T-cell (primary cell): ENCODE measurements at regions not wholly inside any gene's neighbourhood (a gene's known extent, or its start where the extent isn't known, plus 50 kb on each side); places are given as distances from the start of the nearest gene placed in this dataset.

Source experiments
- ATAC-seq, 4 experiments: fragments of 200-7000 bp in 3 of 4; fragments of 150-1000 bp in 1 of 4; cut with Tn5 transposase; replicated peaks in 1 of 4; 1 replicate in 3 of 4; 2 replicates in 1 of 4; pipeline ENCODE4 v1.10.0; 2021; ENCODE audit warnings: moderate library complexity in 3 of 4, mild to moderate bottlenecking in 2 of 4, moderate number of reproducible peaks in 1 of 4
- CTCF ChIA-PET, 2 donors: fragments of 300-600 bp; sonication (Branson Sonifier 250); formaldehyde crosslinking; loops; one replicate each; lab custom pipeline; 2022; ENCODE audit warnings: antibody characterized with exemption in 2 of 2; lab: Charles Lee
- POLR2A ChIA-PET, 2 donors: fragments of 300-600 bp; sonication (Branson Sonifier 250); formaldehyde crosslinking; loops; one replicate each; lab custom pipeline; 2022; ENCODE audit warnings: antibody characterized with exemption in 2 of 2; lab: Charles Lee
- DNase-seq, 35 experiments: peaks; one replicate each; pipeline versions ENCODE4 v3.0.0 to v3.0.0-alpha.2; 2013 to 2023
- H3K27ac ChIP-seq: one replicate; pipeline ENCODE4 v1.5.1; 2013; ENCODE audit warnings: low read length
- H3K27me3 ChIP-seq, 2 experiments: replicated peaks in 1 of 2; 1 replicate in 1 of 2; 2 replicates in 1 of 2; pipeline versions ENCODE4 v1.6.1 to v1.7.0; 2013; ENCODE audit warnings: low read length in 1 of 2, mixed read lengths in 1 of 2; ENCODE audit not compliant: control insufficient read depth in 2 of 2, insufficient read depth in 2 of 2; ENCODE audit errors: extremely low read depth in 1 of 2
- H3K36me3 ChIP-seq, 2 donors: 1 replicate in 1 of 2; 2 replicates in 1 of 2; pipeline versions ENCODE4 v1.6.1 to v1.7.0; 2013; ENCODE audit warnings: low read length in 1 of 2; ENCODE audit not compliant: control insufficient read depth in 2 of 2, insufficient read depth in 1 of 2; ENCODE audit errors: extremely low read depth in 1 of 2
- H3K4me1 ChIP-seq, 2 experiments: 1 replicate in 1 of 2; 2 replicates in 1 of 2; pipeline versions ENCODE4 v1.6.1 to v1.7.0; 2013; ENCODE audit warnings: low read length in 2 of 2, mixed read lengths in 1 of 2; ENCODE audit not compliant: insufficient read depth in 2 of 2, control insufficient read depth in 1 of 2; ENCODE audit errors: extremely low read depth in 1 of 2
- H3K4me3 ChIP-seq, 2 donors: 1 replicate in 1 of 2; 2 replicates in 1 of 2; pipeline versions ENCODE4 v1.5.1 to v1.7.0; 2013; ENCODE audit warnings: mild to moderate bottlenecking in 2 of 2, low read length in 1 of 2, moderate library complexity in 1 of 2; ENCODE audit not compliant: control insufficient read depth in 1 of 2; ENCODE audit errors: extremely low read depth in 1 of 2
- H3K9me3 ChIP-seq: 2 replicates; pipeline ENCODE4 v1.7.0; 2013
- H3K27ac Mint-ChIP-seq, 2 donors: one replicate each; pipeline ENCODE4 v1.8.0; 2020 to 2021; ENCODE audit warnings: mild to moderate bottlenecking in 2 of 2, mixed read lengths in 2 of 2
- H3K27me3 Mint-ChIP-seq, 2 donors: one replicate each; pipeline ENCODE4 v1.8.0; 2021 to 2022; ENCODE audit warnings: mixed read lengths in 2 of 2
- H3K36me3 Mint-ChIP-seq: one replicate; pipeline ENCODE4 v1.8.0; 2021; ENCODE audit warnings: mixed read lengths
- H3K4me1 Mint-ChIP-seq, 3 donors: one replicate each; pipeline ENCODE4 v1.8.0; 2020 to 2022; ENCODE audit warnings: mixed read lengths in 3 of 3, mild to moderate bottlenecking in 1 of 3
- H3K4me3 Mint-ChIP-seq, 3 donors: one replicate each; pipeline ENCODE4 v1.8.0; 2020 to 2022; ENCODE audit warnings: mild to moderate bottlenecking in 3 of 3, mixed read lengths in 3 of 3, moderate library complexity in 3 of 3
- H3K9me3 Mint-ChIP-seq, 3 donors: one replicate each; pipeline ENCODE4 v1.8.0; 2020 to 2022; ENCODE audit warnings: mixed read lengths in 3 of 3
- WGBS: methylation state at CpG from one replicate; pipeline ENCODE4 v1.1.5; 2013; ENCODE audit warnings: missing lambda C conversion rate; ENCODE audit not compliant: insufficient coverage; 5-methylcytosine and 5-hydroxymethylcytosine counted together

GRCh38 chr6:62819640-62820039 is 391.6 kb upstream of the FKBP1C start:
- Histone ChIP-seq H3K4me3 (no peak overlapping the region), H3K27ac (no peak overlapping the region), H3K27me3 (no peaks in the 10 kb centered on the region), H3K36me3 (no peaks in the 10 kb centered on the region), H3K4me1 (no peaks in the 10 kb centered on the region), H3K9me3 (no peaks in the 10 kb centered on the region)
- ChIA-PET POLR2A (no interaction called here), CTCF (no interaction called here)
- Mint-ChIP-seq H3K36me3 (no peaks in the 10 kb centered on the region), H3K9me3 (peaks cover 8 to 24% (median 20%) of the 10 kb centered on the region in 3 donors), H3K27ac (no peak overlapping the region), H3K27me3 (no peaks in the 10 kb centered on the region), H3K4me3 (no peak overlapping the region), H3K4me1 (no peaks in the 10 kb centered on the region)
- no peak for ATAC-seq
- WGBS = no CpG with 5 or more reads among the region's 2 CpGs
- no peak for DNase-seq

- no peaks in the 10 kb centered on the region for H3K4me1 ChIP-seq
- no peak for ATAC-seq
- no peaks in the 10 kb centered on the region for H3K36me3 ChIP-seq
- no peak overlapping the region for H3K4me3 ChIP-seq
- Mint-ChIP-seq H3K36me3 (no peaks in the 10 kb centered on the region), H3K4me3 (no peak overlapping the region), H3K27ac (no peak overlapping the region), H3K9me3 (peaks cover 0 to 5% (median 3%) of the 10 kb centered on the region in 3 donors), H3K4me1 (no peaks in the 10 kb centered on the region), H3K27me3 (no peaks in the 10 kb centered on the region)
- no CpG with 5 or more reads among the region's 1 CpG for WGBS
- ChIA-PET POLR2A (no interaction called here), CTCF (no interaction called here)
- no peaks in the 10 kb centered on the region for H3K27me3 ChIP-seq
- no peak for DNase-seq
- H3K27ac ChIP-seq = no peak overlapping the region
- H3K9me3 ChIP-seq = no peaks in the 10 kb centered on the region
Observed at GRCh38 chr6:62808565-62809293, 402.5 kb upstream of the FKBP1C start.

DNA sequence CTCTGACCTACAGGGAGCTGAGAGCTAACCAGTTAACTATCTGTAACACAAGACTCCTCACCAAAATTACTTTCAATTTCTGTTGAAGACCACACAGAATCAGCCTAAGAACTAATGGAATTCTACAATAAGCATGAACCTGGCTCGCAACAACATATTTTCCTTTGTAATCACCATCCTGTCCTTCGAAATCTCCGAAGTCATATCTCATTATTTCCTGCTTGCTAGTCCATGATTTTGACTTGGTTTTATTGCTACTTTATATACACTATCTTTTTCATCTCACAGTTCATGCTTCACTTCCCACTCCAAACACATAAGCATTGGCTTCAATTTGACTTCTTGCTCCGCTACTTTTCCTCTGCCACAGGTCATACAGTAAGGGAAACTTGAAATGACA is 405.8 kb upstream of the FKBP1C start:
- Histone ChIP-seq H3K9me3 (no peaks in the 10 kb centered on the region), H3K4me3 (no peak overlapping the region), H3K4me1 (no peaks in the 10 kb centered on the region), H3K36me3 (no peaks in the 10 kb centered on the region), H3K27ac (no peak overlapping the region), H3K27me3 (no peaks in the 10 kb centered on the region)
- Mint-ChIP-seq H3K9me3 (peaks cover 11 to 23% (median 16%) of the 10 kb centered on the region in 3 donors), H3K27me3 (no peaks in the 10 kb centered on the region), H3K4me1 (no peaks in the 10 kb centered on the region), H3K27ac (no peak overlapping the region), H3K36me3 (no peaks in the 10 kb centered on the region), H3K4me3 (no peak overlapping the region)
- 88% methylated on average over 1 of the region's 4 CpGs for WGBS
- CTCF ChIA-PET = no interaction called here
- POLR2A ChIA-PET = no interaction called here
- DNase-seq = no peak
- no peak for ATAC-seq

DNA sequence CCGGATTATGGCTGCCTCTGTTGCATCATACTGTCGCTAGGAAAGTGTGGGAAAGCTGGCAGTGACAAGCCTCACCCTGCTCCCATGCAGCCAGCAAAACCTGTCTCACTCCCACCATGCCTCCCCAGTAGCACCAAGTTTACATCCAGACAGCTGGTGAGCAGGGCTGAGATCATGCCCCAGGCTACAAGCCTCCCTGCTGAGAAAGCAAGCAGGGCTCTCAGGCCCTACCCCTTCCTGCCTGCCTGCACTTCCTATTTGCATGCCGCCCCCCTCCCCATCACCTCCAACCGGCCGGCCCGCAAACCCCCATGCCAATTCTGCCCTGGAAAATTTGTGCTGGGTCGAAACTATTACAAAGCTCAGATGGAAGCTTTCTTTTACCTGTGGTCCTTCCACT is 408.2 kb upstream of the FKBP1C start:
- Mint-ChIP-seq H3K4me3 (no peak overlapping the region), H3K27ac (no peak overlapping the region), H3K27me3 (no peaks in the 10 kb centered on the region), H3K36me3 (no peaks in the 10 kb centered on the region), H3K9me3 (peaks cover 11 to 20% (median 16%) of the 10 kb centered on the region in 3 donors), H3K4me1 (no peaks in the 10 kb centered on the region)
- Histone ChIP-seq H3K36me3 (no peaks in the 10 kb centered on the region), H3K27ac (no peak overlapping the region), H3K27me3 (no peaks in the 10 kb centered on the region), H3K4me1 (no peaks in the 10 kb centered on the region), H3K4me3 (no peak overlapping the region), H3K9me3 (no peaks in the 10 kb centered on the region)
- ChIA-PET CTCF (no interaction called here), POLR2A (no interaction called here)
- WGBS = 92% methylated on average over 5 of the region's 7 CpGs
- no peak for DNase-seq
- no peak for ATAC-seq

- Mint-ChIP-seq H3K27ac (no peak overlapping the region), H3K4me3 (no peak overlapping the region), H3K9me3 (peaks cover 14 to 24% (median 20%) of the 10 kb centered on the region in 3 donors), H3K36me3 (no peaks in the 10 kb centered on the region), H3K4me1 (no peaks in the 10 kb centered on the region), H3K27me3 (no peaks in the 10 kb centered on the region)
- no peaks in the 10 kb centered on the region for H3K36me3 ChIP-seq
- H3K4me3 ChIP-seq = no peak overlapping the region
- no peaks in the 10 kb centered on the region for H3K4me1 ChIP-seq
- no peak overlapping the region for H3K27ac ChIP-seq
- no peak for ATAC-seq
- H3K27me3 ChIP-seq = no peaks in the 10 kb centered on the region
- DNase-seq = no peak
- ChIA-PET CTCF (no interaction called here), POLR2A (no interaction called here)
- no peaks in the 10 kb centered on the region for H3K9me3 ChIP-seq
- WGBS = 71% methylated on average over 4 of the region's 4 CpGs
Observed at GRCh38 chr6:62797190-62797589, 414.1 kb upstream of the FKBP1C start.

- no peaks in the 10 kb centered on the region for H3K27me3 Mint-ChIP-seq
- no peak overlapping the region for H3K4me3 Mint-ChIP-seq
- POLR2A ChIA-PET = no interaction called here
- no peak overlapping the region for H3K4me3 ChIP-seq
- H3K27me3 ChIP-seq = no peaks in the 10 kb centered on the region
- no peak for ATAC-seq
- no peak for DNase-seq
- no peak overlapping the region for H3K27ac ChIP-seq
- no peaks in the 10 kb centered on the region for H3K9me3 ChIP-seq
- H3K4me1 Mint-ChIP-seq = no peaks in the 10 kb centered on the region
- CTCF ChIA-PET = no interaction called here
- no peak overlapping the region for H3K27ac Mint-ChIP-seq
- WGBS = no CpG with 5 or more reads among the region's 5 CpGs
- no peaks in the 10 kb centered on the region for H3K36me3 ChIP-seq
- peaks cover 2 to 6% (median 3%) of the 10 kb centered on the region in 3 donors for H3K9me3 Mint-ChIP-seq
- no peaks in the 10 kb centered on the region for H3K36me3 Mint-ChIP-seq
- no peaks in the 10 kb centered on the region for H3K4me1 ChIP-seq
Observed at GRCh38 chr6:62775427-62776022, 435.7 kb upstream of the FKBP1C start.
